Gastrocnemius medialis (tissue), 4 donors: ENCODE measurements at regions not wholly inside any gene's neighbourhood (a gene's known extent, or its start where the extent isn't known, plus 50 kb on each side); places are given as distances from the start of the nearest gene placed in this dataset.

ENCODE experiments used
- ATAC-seq, 2 donors: fragments of 150-250 bp; one replicate each; pipeline ENCODE4 v1.9.1; 2016
- DNase-seq, 2 donors: peaks; one replicate each; pipeline ENCODE4 v3.0.0-alpha.2; 2019
- H3K27ac ChIP-seq, 4 donors: fragments of 200-600 bp; sonication (generic); 1 replicate in 1 of 4; 2 replicates in 3 of 4; pipeline ENCODE4 v1.5.1; 2016 to 2018; ENCODE audit warnings: mild to moderate bottlenecking in 2 of 4, moderate library complexity in 1 of 4
- H3K27me3 ChIP-seq, 3 donors: fragments of 200-600 bp; sonication (generic) in 2 of 3; 1 replicate in 1 of 3; 2 replicates in 2 of 3; pipeline versions ENCODE4 v1.5.1 to v1.6.0; 2016 to 2019; ENCODE audit warnings: mild to moderate bottlenecking in 1 of 3, moderate library complexity in 1 of 3
- H3K36me3 ChIP-seq, 2 donors: fragments of 200-600 bp; sonication (generic) in 1 of 2; one replicate each; pipeline ENCODE4 v1.5.1; 2017 to 2018
- H3K4me1 ChIP-seq, 2 donors: fragments of 200-600 bp; sonication (generic) in 1 of 2; one replicate each; pipeline ENCODE4 v1.5.1; 2016 to 2017; ENCODE audit warnings: mild to moderate bottlenecking in 2 of 2
- H3K4me3 ChIP-seq, 4 donors: fragments of 200-600 bp; sonication (generic) in 3 of 4; 1 replicate in 1 of 4; 2 replicates in 3 of 4; pipeline ENCODE4 v1.5.1; 2016 to 2019; ENCODE audit warnings: mild to moderate bottlenecking in 2 of 4
- H3K9me3 ChIP-seq, 3 donors: fragments of 200-600 bp; sonication (generic) in 2 of 3; 1 replicate in 1 of 3; 2 replicates in 2 of 3; pipeline ENCODE4 v1.5.1; 2016 to 2019
- POLR2A ChIP-seq, 2 donors: fragments of 450-650 bp; IDR thresholded peaks; one replicate each; pipeline ENCODE4 v1.6.1; 2017; ENCODE audit warnings: antibody characterized with exemption in 2 of 2, mild to moderate bottlenecking in 2 of 2, moderate library complexity in 2 of 2
- in situ Hi-C, 4 donors: fragments of 200-750 bp; cut with MboI; loops; one replicate each; pipeline versions ENCODE4 v1.15.0 to v1.8.0; 2017; ENCODE audit warnings: low sequenced_read_pairs in 4 of 4
- intact Hi-C: fragments of 100-400 bp; cut with DNase I; formaldehyde crosslinking; loops from one replicate; pipeline ENCODE4 v1.15.1; 2023; ENCODE audit warnings: low total_unique reads
- TF ChIP-seq, protein P1 (sequence below), 5 experiments: fragments of 450-650 bp in 3 of 5; fragments of 200-600 bp in 2 of 5; sonication (generic) in 2 of 5; IDR thresholded peaks in 4 of 5; conservative IDR thresholded peaks in 1 of 5; 1 replicate in 4 of 5; 2 replicates in 1 of 5; pipeline ENCODE4 v1.5.1; 2016 to 2019; ENCODE audit warnings: antibody characterized with exemption in 5 of 5, mild to moderate bottlenecking in 3 of 5, moderate library complexity in 3 of 5

DNA sequence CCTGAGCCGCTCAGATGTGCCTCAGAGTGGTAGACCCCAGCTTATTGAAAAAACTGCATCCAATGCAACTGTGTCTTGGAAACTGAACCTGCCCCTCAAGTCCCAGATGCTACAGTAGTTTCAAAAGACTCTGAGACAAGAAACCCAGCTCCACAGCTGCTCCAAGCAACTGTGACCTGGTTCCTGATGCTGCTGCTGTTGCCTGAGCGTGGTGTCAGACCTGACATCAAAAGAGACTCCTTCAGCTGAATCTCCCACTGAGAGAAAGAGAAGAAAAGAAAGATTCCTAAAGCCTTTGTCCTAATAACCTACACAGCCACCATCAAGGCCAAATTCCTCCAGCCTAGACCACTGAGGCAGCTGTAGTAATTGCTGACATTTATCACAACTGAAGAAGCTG lies 630.1 kb downstream of the STIM2 start:
- no peak for DNase-seq
- Histone ChIP-seq H3K27me3 (no peaks in the 10 kb centered on the region), H3K4me3 (no peak overlapping the region), H3K27ac (no peak overlapping the region), H3K9me3 (no peaks in the 10 kb centered on the region), H3K4me1 (no peaks in the 10 kb centered on the region), H3K36me3 (no peaks in the 10 kb centered on the region)
- TF ChIP-seq, protein P1, sequence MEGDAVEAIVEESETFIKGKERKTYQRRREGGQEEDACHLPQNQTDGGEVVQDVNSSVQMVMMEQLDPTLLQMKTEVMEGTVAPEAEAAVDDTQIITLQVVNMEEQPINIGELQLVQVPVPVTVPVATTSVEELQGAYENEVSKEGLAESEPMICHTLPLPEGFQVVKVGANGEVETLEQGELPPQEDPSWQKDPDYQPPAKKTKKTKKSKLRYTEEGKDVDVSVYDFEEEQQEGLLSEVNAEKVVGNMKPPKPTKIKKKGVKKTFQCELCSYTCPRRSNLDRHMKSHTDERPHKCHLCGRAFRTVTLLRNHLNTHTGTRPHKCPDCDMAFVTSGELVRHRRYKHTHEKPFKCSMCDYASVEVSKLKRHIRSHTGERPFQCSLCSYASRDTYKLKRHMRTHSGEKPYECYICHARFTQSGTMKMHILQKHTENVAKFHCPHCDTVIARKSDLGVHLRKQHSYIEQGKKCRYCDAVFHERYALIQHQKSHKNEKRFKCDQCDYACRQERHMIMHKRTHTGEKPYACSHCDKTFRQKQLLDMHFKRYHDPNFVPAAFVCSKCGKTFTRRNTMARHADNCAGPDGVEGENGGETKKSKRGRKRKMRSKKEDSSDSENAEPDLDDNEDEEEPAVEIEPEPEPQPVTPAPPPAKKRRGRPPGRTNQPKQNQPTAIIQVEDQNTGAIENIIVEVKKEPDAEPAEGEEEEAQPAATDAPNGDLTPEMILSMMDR (IDR thresholded peaks at IDR 0.05 in 4 of 5, conservative IDR thresholded peaks at IDR 0.05 in 1 of 5): no peak
- TF ChIP-seq POLR2A (IDR thresholded peaks at IDR 0.05): no peak
- intact Hi-C loops: no loop called here
- in situ Hi-C loops: no loop called here
- no peak for ATAC-seq

DNA sequence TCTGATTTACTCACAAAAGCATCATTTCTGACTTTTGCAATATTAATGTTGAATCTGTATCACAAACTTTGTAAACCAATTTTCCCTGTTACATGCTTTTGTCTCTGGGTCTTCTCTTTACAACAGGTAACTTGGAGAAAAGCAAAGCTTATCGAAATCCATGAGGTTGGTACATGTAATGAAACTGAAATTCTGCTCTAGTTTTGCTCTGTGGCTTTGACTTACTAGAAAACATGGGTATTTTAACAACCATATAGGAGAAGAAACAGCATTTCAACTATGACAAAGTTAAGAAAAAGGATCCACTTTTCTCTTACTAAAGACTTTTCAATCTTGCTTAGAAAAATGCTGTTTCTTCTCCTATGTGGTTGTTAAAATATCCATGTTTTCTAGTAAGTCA lies 645.8 kb downstream of the STIM2 start:
- H3K9me3 ChIP-seq: no peaks in the 10 kb centered on the region
- no peaks in the 10 kb centered on the region for H3K4me1 ChIP-seq
- no peak for DNase-seq
- H3K36me3 ChIP-seq: no peaks in the 10 kb centered on the region
- in situ Hi-C loops (no loop called here), intact Hi-C loops (no loop called here)
- no peaks in the 10 kb centered on the region for H3K27me3 ChIP-seq
- H3K4me3 ChIP-seq: no peak overlapping the region
- no peak for ATAC-seq
- H3K27ac ChIP-seq: no peak overlapping the region
- no peak for TF ChIP-seq POLR2A (IDR thresholded peaks at IDR 0.05)
- TF ChIP-seq, protein P1 (IDR thresholded peaks at IDR 0.05 in 4 of 5, conservative IDR thresholded peaks at IDR 0.05 in 1 of 5): no peak

DNA sequence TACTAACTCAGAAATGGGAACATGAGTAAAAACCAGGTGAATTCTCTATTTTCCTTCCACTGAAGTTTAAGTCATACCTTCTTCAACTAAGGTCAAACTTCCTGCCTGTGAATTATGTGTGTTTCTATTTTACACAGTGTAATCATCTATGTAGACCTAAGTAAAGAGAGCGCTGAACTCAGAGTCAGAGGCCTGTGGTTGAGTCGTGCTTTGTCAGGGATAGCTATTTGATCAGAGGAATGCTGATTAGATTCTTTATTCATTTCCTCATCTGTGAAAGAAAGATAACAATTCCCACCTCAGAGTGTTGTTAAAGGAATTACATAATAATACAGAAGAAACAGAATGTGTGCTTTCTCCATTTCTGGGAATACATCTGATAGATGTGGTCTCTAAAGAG lies 654.1 kb downstream of the STIM2 start:
- no peaks in the 10 kb centered on the region for H3K36me3 ChIP-seq
- no peak overlapping the region for H3K27ac ChIP-seq
- no peaks in the 10 kb centered on the region for H3K27me3 ChIP-seq
- ATAC-seq (no peak), DNase-seq (no peak)
- no peaks in the 10 kb centered on the region for H3K4me1 ChIP-seq
- TF ChIP-seq, protein P1 (IDR thresholded peaks at IDR 0.05 in 4 of 5, conservative IDR thresholded peaks at IDR 0.05 in 1 of 5): no peak
- no peak for TF ChIP-seq POLR2A (IDR thresholded peaks at IDR 0.05)
- in situ Hi-C loops (no loop called here), intact Hi-C loops (no loop called here)
- no peak overlapping the region for H3K4me3 ChIP-seq
- H3K9me3 ChIP-seq: no peaks in the 10 kb centered on the region

DNA sequence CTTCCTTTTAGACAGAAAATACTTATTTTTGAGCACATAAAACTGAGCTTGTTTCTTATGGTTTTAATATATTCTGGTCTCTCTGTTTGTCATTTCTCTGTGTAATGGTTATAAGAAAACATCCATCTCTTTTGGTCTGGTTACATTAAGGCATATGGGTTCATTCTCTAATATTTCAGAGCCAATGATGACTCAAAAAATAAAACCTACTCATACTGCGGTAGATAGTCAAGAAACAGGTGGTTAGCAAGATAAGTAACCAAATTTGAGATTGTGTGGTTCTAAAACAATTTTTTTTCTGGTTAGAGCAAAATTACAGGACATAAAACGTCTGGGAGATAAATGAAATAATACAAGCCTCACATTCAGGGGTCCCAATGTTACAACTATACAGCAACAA lies 654.5 kb downstream of the STIM2 start:
- intact Hi-C loops: no loop called here
- ATAC-seq: no peak

DNA sequence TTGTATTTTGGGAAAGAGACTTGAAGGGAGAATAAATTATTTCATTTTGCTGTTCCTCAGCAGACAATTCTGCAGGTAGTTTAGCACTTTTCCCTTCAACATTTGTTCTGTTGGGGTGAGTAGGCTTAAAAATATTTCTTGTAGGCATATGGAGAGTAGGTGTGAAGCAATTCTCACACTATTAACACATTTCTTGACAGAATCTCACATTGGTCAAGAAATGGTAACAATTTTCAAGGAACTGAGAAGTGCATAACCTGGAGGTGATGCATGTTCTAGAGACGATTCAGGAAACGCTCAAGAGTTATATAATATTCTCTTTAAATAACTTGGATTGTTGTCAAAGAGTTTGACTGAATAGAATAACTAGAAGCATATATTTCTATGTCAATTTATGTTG lies 658.2 kb downstream of the STIM2 start:
- no peak overlapping the region for H3K4me3 ChIP-seq
- H3K4me1 ChIP-seq: no peaks in the 10 kb centered on the region
- intact Hi-C loops (no loop called here), in situ Hi-C loops (no loop called here)
- ATAC-seq (no peak), DNase-seq (no peak)
- TF ChIP-seq, protein P1 (IDR thresholded peaks at IDR 0.05 in 4 of 5, conservative IDR thresholded peaks at IDR 0.05 in 1 of 5): no peak
- no peak for TF ChIP-seq POLR2A (IDR thresholded peaks at IDR 0.05)
- no peak overlapping the region for H3K27ac ChIP-seq
- H3K9me3 ChIP-seq: no peaks in the 10 kb centered on the region
- no peaks in the 10 kb centered on the region for H3K27me3 ChIP-seq
- no peaks in the 10 kb centered on the region for H3K36me3 ChIP-seq

More for the DNA sequence above, 654.5 kb downstream of the STIM2 start:
- Histone ChIP-seq H3K36me3 (no peaks in the 10 kb centered on the region), H3K4me3 (no peak overlapping the region), H3K4me1 (no peaks in the 10 kb centered on the region), H3K27ac (no peak overlapping the region), H3K9me3 (no peaks in the 10 kb centered on the region), H3K27me3 (no peaks in the 10 kb centered on the region)
- in situ Hi-C loops: no loop called here
- no peak for TF ChIP-seq POLR2A (IDR thresholded peaks at IDR 0.05)
- TF ChIP-seq, protein P1 (IDR thresholded peaks at IDR 0.05 in 4 of 5, conservative IDR thresholded peaks at IDR 0.05 in 1 of 5): no peak
- DNase-seq: no peak
